GM18870 (cell line): ENCODE measurements at regions not wholly inside any gene's neighbourhood (a gene's known extent, or its start where the extent isn't known, plus 50 kb on each side); places are given as distances from the start of the nearest gene placed in this dataset.
A peak's percentile ranks its signal among the peaks of the same experiment; 100 is the strongest.
"Not testable (repeated sequence)": the region's sequence is repeated elsewhere in the genome, so short reads cannot be mapped to it uniquely, and the experiment has no call there.

Experiments used
- ATAC-seq: cut with Tn5 transposase; IDR thresholded peaks from one replicate; pipeline ENCODE4 v1.9.1; 2021; ENCODE audit warnings: moderate library complexity; ENCODE audit not compliant: unreplicated experiment

- ATAC-seq = no peak
Measured at GRCh38 chr2:59237311-59237710, 996.2 kb upstream of the FANCL start.

- ATAC-seq = no peak
Measured at GRCh38 chr2:59236723-59237122, 995.6 kb upstream of the FANCL start.

GRCh38 chr2:59233920-59234319, 992.8 kb upstream of the FANCL start:
- ATAC-seq = no peak

- no peak for ATAC-seq
Measured at GRCh38 chr2:59233448-59233847, 992.3 kb upstream of the FANCL start.

GRCh38 chr2:59232394-59233165, 991.5 kb upstream of the FANCL start:
- ATAC-seq = peak; percentile 95

GRCh38 chr2:59226362-59226761, 985.2 kb upstream of the FANCL start:
- ATAC-seq = not testable (repeated sequence)

GRCh38 chr2:59223742-59224141, 982.6 kb upstream of the FANCL start:
- ATAC-seq = no peak

- ATAC-seq = no peak
Measured at GRCh38 chr2:59217360-59217759, 976.2 kb upstream of the FANCL start.

- no peak for ATAC-seq
Measured at GRCh38 chr2:59206361-59206760, 965.2 kb upstream of the FANCL start.

GRCh38 chr2:59204040-59204439, 962.9 kb upstream of the FANCL start:
- ATAC-seq = no peak

GRCh38 chr2:59196491-59196890, 955.4 kb upstream of the FANCL start:
- ATAC-seq = no peak

- ATAC-seq = no peak
Measured at GRCh38 chr2:59195851-59196250, 954.7 kb upstream of the FANCL start.

GRCh38 chr2:59191781-59192180, 950.7 kb upstream of the FANCL start:
- no peak for ATAC-seq

- ATAC-seq = no peak
Measured at GRCh38 chr2:59190518-59190917, 949.4 kb upstream of the FANCL start.

GRCh38 chr2:59184276-59185020, 943.3 kb upstream of the FANCL start:
- no peak for ATAC-seq

GRCh38 chr2:59183070-59183469, 941.9 kb upstream of the FANCL start:
- ATAC-seq = no peak

GRCh38 chr2:59182249-59182648, 941.1 kb upstream of the FANCL start:
- no peak for ATAC-seq

- ATAC-seq = no peak
Measured at GRCh38 chr2:59181347-59181746, 940.2 kb upstream of the FANCL start.

- no peak for ATAC-seq
Measured at GRCh38 chr2:59180621-59181020, 939.5 kb upstream of the FANCL start.

GRCh38 chr2:59180111-59180510, 939.0 kb upstream of the FANCL start:
- no peak for ATAC-seq

- ATAC-seq = no peak
Measured at GRCh38 chr2:59177748-59178147, 936.6 kb upstream of the FANCL start.

- no peak for ATAC-seq
Measured at GRCh38 chr2:59176737-59177136, 935.6 kb upstream of the FANCL start.
